Mucosa of descending colon (tissue), 3 donors: ENCODE measurements at regions not wholly inside any gene's neighbourhood (a gene's known extent, or its start where the extent isn't known, plus 50 kb on each side); places are given as distances from the start of the nearest gene placed in this dataset.

Source experiments
- ATAC-seq: fragments of 200-7000 bp; cut with Tn5 transposase; one replicate; pipeline ENCODE4 v1.9.1; 2020; ENCODE audit warnings: mild to moderate bottlenecking, moderate library complexity
- DNase-seq, 3 donors: peaks; one replicate each; pipeline ENCODE4 v3.0.0-alpha.2; 2020
- H3K36me3 ChIP-seq: fragments of 200-600 bp; one replicate; pipeline ENCODE4 v1.8.0; 2021; ENCODE audit warnings: low read depth, mild to moderate bottlenecking
- H3K4me1 ChIP-seq: fragments of 200-600 bp; one replicate; pipeline ENCODE4 v1.8.0; 2021; ENCODE audit warnings: low read depth, mild to moderate bottlenecking
- H3K4me3 ChIP-seq: fragments of 200-600 bp; one replicate; pipeline ENCODE4 v1.8.0; 2021; ENCODE audit warnings: mild to moderate bottlenecking
- H3K9me3 ChIP-seq: fragments of 200-600 bp; one replicate; pipeline ENCODE4 v1.8.0; 2021; ENCODE audit warnings: mild to moderate bottlenecking
- intact Hi-C, 2 donors: fragments of 100-400 bp; cut with DNase I in 1 of 2; cut with micrococcal nuclease in 1 of 2; formaldehyde crosslinking; loops; one replicate each; pipeline versions ENCODE4 v1.11.0 to v1.11.1; 2022; cut with DNase I, micrococcal nuclease
- TF ChIP-seq, protein P1 (sequence below): fragments of 200-600 bp; IDR thresholded peaks from one replicate; pipeline ENCODE4 v1.8.0; 2022; ENCODE audit warnings: antibody characterized with exemption, mild to moderate bottlenecking
- donor health status: DM: no; HTN: no; CAD: no; lungs with moderate emphysema.
- donor health status: DM: no; HTN: no; CAD: no.
- donor health status: DM: no; HTN: yes; CAD: no.

DNA sequence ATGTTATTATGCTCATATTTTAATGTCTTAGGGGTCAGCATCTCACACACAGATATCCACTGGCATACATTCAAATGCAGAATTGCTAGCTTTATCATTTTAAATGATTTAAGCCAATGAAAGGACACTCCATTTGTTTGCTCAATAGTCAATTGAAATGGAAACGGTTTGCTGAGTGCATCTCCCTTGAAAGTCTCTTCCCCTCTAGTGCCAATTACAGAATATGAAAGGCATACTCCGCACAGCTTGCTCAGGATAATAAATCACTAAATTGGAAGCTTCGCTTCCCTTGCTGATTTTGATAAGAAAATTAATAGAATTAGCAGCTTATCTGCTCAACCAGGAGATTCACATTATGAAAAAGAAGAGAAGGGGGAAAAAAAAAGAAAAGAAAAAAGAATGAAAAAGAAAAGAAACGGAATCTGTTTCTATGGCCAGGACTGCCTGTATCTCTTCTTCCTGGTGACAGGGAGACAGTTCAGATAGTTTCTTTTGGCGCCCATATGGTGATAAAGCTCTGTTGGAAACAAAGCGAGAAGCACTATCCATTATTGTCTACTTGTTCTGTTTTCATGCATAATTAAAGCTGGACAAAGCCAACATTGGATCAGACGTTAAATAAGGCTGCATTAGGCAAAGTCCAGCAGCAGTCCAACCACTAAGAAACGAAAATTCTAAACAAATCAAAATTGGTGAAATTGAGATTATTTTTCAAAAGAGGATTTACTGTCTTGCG is 225.0 kb downstream of the GXYLT1 start:
- intact Hi-C loops = no loop called here
- Histone ChIP-seq H3K9me3 (no peaks in the 10 kb centered on the region), H3K4me3 (no peak overlapping the region), H3K36me3 (no peaks in the 10 kb centered on the region), H3K4me1 (no peaks in the 10 kb centered on the region)
- TF ChIP-seq, protein P1, sequence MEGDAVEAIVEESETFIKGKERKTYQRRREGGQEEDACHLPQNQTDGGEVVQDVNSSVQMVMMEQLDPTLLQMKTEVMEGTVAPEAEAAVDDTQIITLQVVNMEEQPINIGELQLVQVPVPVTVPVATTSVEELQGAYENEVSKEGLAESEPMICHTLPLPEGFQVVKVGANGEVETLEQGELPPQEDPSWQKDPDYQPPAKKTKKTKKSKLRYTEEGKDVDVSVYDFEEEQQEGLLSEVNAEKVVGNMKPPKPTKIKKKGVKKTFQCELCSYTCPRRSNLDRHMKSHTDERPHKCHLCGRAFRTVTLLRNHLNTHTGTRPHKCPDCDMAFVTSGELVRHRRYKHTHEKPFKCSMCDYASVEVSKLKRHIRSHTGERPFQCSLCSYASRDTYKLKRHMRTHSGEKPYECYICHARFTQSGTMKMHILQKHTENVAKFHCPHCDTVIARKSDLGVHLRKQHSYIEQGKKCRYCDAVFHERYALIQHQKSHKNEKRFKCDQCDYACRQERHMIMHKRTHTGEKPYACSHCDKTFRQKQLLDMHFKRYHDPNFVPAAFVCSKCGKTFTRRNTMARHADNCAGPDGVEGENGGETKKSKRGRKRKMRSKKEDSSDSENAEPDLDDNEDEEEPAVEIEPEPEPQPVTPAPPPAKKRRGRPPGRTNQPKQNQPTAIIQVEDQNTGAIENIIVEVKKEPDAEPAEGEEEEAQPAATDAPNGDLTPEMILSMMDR = no peak
- ATAC-seq (no peak), DNase-seq (no peak)

DNA sequence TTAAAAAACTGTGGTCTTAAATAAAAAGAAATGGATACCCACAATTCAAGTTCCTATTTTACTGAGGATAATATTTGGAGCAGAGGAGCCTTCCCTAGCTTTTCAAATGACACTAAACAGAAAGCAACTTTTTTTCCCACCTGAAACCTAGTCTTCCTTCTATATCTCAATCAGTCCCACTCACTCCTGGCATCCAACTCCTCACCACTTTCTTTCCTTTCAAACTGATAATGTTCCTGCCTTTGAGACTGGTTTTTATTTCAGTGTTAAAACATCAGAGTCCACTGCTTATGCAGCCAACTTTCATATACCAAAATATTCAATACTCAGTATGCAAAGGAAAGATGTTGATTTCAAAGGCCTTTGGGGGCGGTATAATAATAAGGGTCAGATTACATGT is 225.6 kb downstream of the GXYLT1 start:
- ATAC-seq = no peak
- TF ChIP-seq, protein P1 = no peak
- H3K4me1 ChIP-seq = no peaks in the 10 kb centered on the region

DNA sequence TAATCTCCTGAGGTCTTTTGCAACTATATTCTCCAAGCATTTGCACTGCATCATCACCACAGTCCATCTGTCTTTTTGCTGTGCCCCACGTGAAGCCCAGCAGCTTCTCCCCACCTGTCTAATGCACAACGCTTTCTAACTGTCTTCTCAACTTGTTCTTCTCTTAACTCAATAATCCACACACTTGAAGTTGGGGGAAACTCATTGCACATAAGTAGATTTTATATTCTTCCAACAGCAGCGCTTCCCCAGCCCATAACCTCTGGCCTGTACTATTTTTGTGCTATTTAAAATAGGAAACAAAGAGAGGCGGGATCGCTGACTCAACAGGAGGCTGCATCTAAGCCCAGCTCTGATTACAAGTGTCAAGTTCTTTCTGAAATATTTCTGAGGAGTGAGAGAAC is 226.7 kb downstream of the GXYLT1 start:
- ATAC-seq (no peak), DNase-seq (no peak)
- Histone ChIP-seq H3K9me3 (no peaks in the 10 kb centered on the region), H3K4me3 (no peak overlapping the region), H3K36me3 (no peaks in the 10 kb centered on the region), H3K4me1 (no peaks in the 10 kb centered on the region)
- intact Hi-C loops = no loop called here
- TF ChIP-seq, protein P1 = no peak

More for the DNA sequence above, 225.6 kb downstream of the GXYLT1 start:
- DNase-seq = no peak
- Histone ChIP-seq H3K4me3 (no peak overlapping the region), H3K36me3 (no peaks in the 10 kb centered on the region), H3K9me3 (no peaks in the 10 kb centered on the region)
- intact Hi-C loops = no loop called here

DNA sequence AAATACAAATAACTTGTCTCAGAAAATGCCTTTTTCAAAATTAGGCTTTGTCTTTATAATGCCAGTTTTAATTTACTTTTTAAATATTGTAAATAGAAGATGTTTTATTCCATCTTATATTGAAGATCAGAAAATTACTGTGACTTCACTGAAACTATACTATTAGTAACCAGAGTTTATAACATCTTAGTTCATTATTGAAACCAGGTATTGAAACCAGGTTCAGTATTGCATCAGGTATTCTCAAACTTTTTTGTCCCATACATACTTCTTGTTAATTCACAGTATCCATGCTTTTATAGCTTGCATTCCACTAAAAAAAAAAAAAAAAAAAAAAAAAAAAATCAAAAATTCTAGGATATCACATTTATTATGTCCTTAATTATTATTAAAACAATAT is 227.5 kb downstream of the GXYLT1 start:
- Histone ChIP-seq H3K36me3 (no peaks in the 10 kb centered on the region), H3K4me3 (no peak overlapping the region), H3K9me3 (no peaks in the 10 kb centered on the region), H3K4me1 (no peaks in the 10 kb centered on the region)
- ATAC-seq = no peak
- no peak for DNase-seq
- intact Hi-C loops = no loop called here
- TF ChIP-seq, protein P1 = no peak

DNA sequence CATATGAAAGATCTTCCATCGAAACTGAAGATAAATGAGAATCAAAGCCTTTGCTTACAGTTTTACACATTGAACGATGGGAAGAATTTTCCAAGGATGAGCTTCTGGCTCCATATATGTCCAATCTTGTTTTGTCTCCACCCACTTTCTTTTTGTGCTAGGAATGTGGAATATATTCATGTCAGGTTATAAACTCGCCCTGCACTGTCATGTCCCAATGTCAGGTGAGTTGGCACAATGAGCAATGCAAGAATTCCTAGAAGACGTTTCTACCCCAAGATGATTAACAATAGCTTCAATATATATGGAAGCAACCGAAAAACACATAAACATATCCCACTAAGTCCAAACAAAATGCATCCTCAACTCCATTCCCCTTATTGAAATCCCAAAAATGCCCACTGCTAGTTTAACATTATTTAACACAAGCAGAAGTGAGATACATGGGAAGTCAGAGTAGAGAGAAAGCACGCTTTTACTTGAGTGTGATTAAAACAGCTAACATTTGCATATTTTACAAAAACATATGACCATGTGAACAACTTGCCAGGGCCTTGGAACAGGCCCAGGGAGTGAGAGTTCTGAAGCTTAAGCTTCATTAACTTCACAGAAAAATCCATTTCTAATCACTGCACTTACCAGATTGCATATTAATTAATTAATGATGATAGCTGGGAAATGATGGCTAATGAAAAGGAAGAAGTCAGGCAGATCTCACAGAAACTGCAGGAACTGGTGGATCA is 233.9 kb downstream of the GXYLT1 start:
- Histone ChIP-seq H3K4me1 (no peaks in the 10 kb centered on the region), H3K36me3 (no peaks in the 10 kb centered on the region), H3K4me3 (no peak overlapping the region), H3K9me3 (no peaks in the 10 kb centered on the region)
- TF ChIP-seq, protein P1 = no peak
- intact Hi-C loops = no loop called here
- DNase-seq (no peak), ATAC-seq (no peak)
